ENCODE measurements at regions not wholly inside any gene's neighbourhood (a gene's known extent, or its start where the extent isn't known, plus 50 kb on each side); places are given as distances from the start of the nearest gene placed in this dataset.

DNA sequence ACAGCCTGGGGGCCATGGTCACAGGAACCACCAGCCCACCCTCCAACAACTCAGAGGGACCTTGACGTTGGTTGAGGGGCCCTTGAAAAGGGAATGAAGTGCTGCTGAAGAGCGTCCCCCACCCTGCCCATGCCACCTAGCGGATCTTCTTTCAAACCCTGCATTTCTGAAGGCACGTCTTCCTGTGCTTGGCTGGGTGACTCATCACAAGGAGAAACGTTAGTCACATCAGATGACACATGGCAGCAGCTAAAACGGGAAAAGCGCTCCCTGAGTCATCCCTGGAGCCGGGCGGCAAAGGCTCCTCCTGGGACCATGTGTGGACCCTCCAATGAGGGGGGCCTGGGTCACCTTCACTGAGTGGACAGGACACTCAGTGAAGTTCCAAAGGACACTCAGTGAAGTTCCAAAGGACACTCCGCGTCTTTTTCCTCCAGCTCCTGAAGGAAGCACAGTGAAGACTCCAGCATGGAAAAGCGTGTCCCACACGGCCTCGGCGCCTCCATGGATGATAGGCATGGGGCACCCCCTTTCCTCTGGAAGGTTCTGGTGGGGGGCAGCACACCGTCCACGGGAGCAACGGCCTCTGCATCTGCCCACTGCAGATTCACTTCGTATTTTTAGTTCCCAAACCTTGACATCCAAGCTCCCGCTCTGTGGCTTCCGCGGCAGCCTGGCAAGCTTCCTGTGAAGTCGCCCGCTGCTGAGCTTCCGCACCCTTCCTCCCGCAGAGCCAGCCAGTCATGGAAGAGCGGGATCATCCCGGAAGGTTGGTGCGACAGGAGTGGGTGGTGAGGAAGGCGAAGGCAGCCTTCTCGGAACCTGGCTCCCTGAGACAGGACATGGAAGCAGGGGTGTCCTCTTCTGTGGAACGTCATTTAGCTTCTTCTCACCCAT is 383.4 kb downstream of the VRK1 start:
- DNase-seq (ENCODE audit: low read depth, low spot score) (no peak), FAIRE-seq (no peak)
- Histone ChIP-seq H3K4me3 (replicated peaks in 1 of 3; ENCODE audit: insufficient read depth in 1 of 3, low read depth in 1 of 3, low read length in 3 of 3) (no peak overlapping the region), H3K36me3 (ENCODE audit: control insufficient read depth in 2 of 2, extremely low read depth in 1 of 2, insufficient read depth in 2 of 2, low read length in 2 of 2) (no peaks in the 10 kb centered on the region), H3K9me1 (replicated peaks; ENCODE audit: control insufficient read depth, extremely low read depth, insufficient read depth, low read length) (no peaks in the 10 kb centered on the region), H3K9me3 (replicated peaks; ENCODE audit: control insufficient read depth, insufficient read depth, low read length) (no peaks in the 10 kb centered on the region), H3K27me3 (ENCODE audit: control insufficient read depth in 2 of 2, insufficient read depth in 2 of 2, low read length in 2 of 2) (no peaks in the 10 kb centered on the region), H3K79me2 (ENCODE audit: control insufficient read depth, insufficient read depth, low read length) (no peaks in the 10 kb centered on the region), H3K4me1 (ENCODE audit: control insufficient read depth, extremely low read depth, insufficient read depth, low read length) (no peaks in the 10 kb centered on the region), H3K27ac (ENCODE audit: insufficient read depth, low read depth, low read length) (no peak overlapping the region), H4K20me1 (replicated peaks; ENCODE audit: control insufficient read depth, extremely low read depth, insufficient read depth, low read length) (no peaks in the 10 kb centered on the region), H2AFZ (ENCODE audit: low read depth, low read length) (no peak overlapping the region), H3K9ac (replicated peaks; ENCODE audit: extremely low read depth, insufficient read depth, low read length) (no peak overlapping the region), H3K4me2 (ENCODE audit: insufficient read depth, low read length) (no peak overlapping the region)
- CTCF ChIA-PET, result no interaction called here
- TF ChIP-seq POLR2A (IDR thresholded peaks at IDR 0.05; ENCODE audit: low read depth, low read length), result no peak
- no peak for TF ChIP-seq POLR2AphosphoS5 (IDR thresholded peaks at IDR 0.05; ENCODE audit: insufficient read depth, low read depth, low read length)
- TF ChIP-seq EZH2 (IDR thresholded peaks at IDR 0.05; ENCODE audit: borderline replicate concordance, low read depth, low read length, severe bottlenecking), result no peak
- no peak for TF ChIP-seq JUN (IDR thresholded peaks at IDR 0.05; ENCODE audit: borderline replicate concordance, insufficient read depth, insufficient read length, low read depth)
- no peak for TF ChIP-seq FOS (IDR thresholded peaks at IDR 0.05; ENCODE audit: borderline replicate concordance, insufficient read depth, low read length)
- TF ChIP-seq, protein P1, sequence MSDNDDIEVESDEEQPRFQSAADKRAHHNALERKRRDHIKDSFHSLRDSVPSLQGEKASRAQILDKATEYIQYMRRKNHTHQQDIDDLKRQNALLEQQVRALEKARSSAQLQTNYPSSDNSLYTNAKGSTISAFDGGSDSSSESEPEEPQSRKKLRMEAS (IDR thresholded peaks at IDR 0.05; ENCODE audit: insufficient read depth, insufficient read length), result no peak
- TF ChIP-seq GATA2 (IDR thresholded peaks at IDR 0.05; ENCODE audit: insufficient read depth, insufficient read length, low read depth, low read length), result no peak
- TF ChIP-seq, protein P2, sequence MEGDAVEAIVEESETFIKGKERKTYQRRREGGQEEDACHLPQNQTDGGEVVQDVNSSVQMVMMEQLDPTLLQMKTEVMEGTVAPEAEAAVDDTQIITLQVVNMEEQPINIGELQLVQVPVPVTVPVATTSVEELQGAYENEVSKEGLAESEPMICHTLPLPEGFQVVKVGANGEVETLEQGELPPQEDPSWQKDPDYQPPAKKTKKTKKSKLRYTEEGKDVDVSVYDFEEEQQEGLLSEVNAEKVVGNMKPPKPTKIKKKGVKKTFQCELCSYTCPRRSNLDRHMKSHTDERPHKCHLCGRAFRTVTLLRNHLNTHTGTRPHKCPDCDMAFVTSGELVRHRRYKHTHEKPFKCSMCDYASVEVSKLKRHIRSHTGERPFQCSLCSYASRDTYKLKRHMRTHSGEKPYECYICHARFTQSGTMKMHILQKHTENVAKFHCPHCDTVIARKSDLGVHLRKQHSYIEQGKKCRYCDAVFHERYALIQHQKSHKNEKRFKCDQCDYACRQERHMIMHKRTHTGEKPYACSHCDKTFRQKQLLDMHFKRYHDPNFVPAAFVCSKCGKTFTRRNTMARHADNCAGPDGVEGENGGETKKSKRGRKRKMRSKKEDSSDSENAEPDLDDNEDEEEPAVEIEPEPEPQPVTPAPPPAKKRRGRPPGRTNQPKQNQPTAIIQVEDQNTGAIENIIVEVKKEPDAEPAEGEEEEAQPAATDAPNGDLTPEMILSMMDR (IDR thresholded peaks at IDR 0.05; ENCODE audit: extremely low read depth in 1 of 2, insufficient read depth in 1 of 2, low read depth in 1 of 2, low read length in 2 of 2), result no peak
- TF ChIP-seq MYC (IDR thresholded peaks at IDR 0.05; ENCODE audit: low read depth, low read length), result no peak
- no TSS peak for BruUV-seq (replicated peaks)
- POLR2A ChIA-PET, result no interaction called here
- dilution Hi-C loops (cut with MboI; ENCODE audit: extremely low pct_ligation_motif_present, low sequenced_read_pairs) (no loop called here), intact Hi-C loops (cut with micrococcal nuclease) (no loop called here)
